SH-SY5Y (cell line): ENCODE measurements at regions not wholly inside any gene's neighbourhood (a gene's known extent, or its start where the extent isn't known, plus 50 kb on each side); places are given as distances from the start of the nearest gene placed in this dataset.

Source experiments
- GATA2 ChIP-seq: IDR thresholded peaks from 2 replicates; pipeline ENCODE4 v1.6.1; 2011; ENCODE audit warnings: mild to moderate bottlenecking, low read depth, low read length
- GATA3 ChIP-seq: IDR thresholded peaks from 2 replicates; pipeline ENCODE4 v1.6.1; 2011; ENCODE audit warnings: low read depth, mild to moderate bottlenecking, low read length, moderate library complexity

DNA sequence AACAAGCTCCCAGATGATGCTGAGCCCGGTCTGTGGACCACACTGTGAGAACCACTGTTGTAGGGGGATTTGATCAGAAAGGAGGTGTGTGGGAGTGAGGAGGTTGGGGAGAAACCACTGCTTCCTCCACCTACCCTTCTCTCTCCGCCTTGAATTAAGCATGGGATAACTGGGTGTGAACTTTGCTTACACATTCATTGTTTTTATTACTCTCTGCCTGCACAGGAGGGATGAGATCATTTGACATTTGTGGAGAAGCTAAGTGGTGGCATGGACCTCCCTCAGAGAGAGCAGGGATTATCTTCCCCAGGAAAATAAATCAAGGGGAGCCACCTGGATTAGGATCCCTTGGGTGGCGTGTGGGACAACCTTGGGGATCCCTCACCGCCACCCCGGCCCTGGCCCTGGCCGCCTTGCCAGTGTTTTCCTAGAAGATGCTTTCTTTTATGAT, 212.1 kb upstream of the ATP6AP2 start:
- no peak for TF ChIP-seq GATA2
- TF ChIP-seq GATA3: no peak
